BLaER1 (cell line): ENCODE measurements at regions not wholly inside any gene's neighbourhood (a gene's known extent, or its start where the extent isn't known, plus 50 kb on each side); places are given as distances from the start of the nearest gene placed in this dataset.

Experiments used
- H3K27ac ChIP-seq: shearing (Covaris generic); formaldehyde crosslinking; 2 replicates; pipeline ENCODE4 v1.8.1; 2022
- H3K27me3 ChIP-seq: shearing (Covaris generic); formaldehyde crosslinking; 2 replicates; pipeline ENCODE4 v1.8.1; 2022
- H3K36me3 ChIP-seq: shearing (Covaris generic); formaldehyde crosslinking; 2 replicates; pipeline ENCODE4 v1.8.1; 2022
- H3K4me1 ChIP-seq: shearing (Covaris generic); formaldehyde crosslinking; 2 replicates; pipeline ENCODE4 v1.8.1; 2022
- H3K4me2 ChIP-seq: shearing (Covaris generic); formaldehyde crosslinking; 2 replicates; pipeline ENCODE4 v1.8.1; 2022
- H3K4me3 ChIP-seq: shearing (Covaris generic); formaldehyde crosslinking; 2 replicates; pipeline ENCODE4 v1.8.1; 2022
- H3K9ac ChIP-seq: shearing (Covaris generic); formaldehyde crosslinking; 2 replicates; pipeline ENCODE4 v1.8.1; 2022
- H3K9me3 ChIP-seq: shearing (Covaris generic); formaldehyde crosslinking; 2 replicates; pipeline ENCODE4 v1.8.1; 2022
- H4K20me1 ChIP-seq: shearing (Covaris generic); formaldehyde crosslinking; 2 replicates; pipeline ENCODE4 v1.8.1; 2022
- Cebpa-rat ChIP-seq: shearing (Covaris generic); IDR thresholded peaks from 2 replicates; pipeline ENCODE4 v1.8.1; 2022

DNA sequence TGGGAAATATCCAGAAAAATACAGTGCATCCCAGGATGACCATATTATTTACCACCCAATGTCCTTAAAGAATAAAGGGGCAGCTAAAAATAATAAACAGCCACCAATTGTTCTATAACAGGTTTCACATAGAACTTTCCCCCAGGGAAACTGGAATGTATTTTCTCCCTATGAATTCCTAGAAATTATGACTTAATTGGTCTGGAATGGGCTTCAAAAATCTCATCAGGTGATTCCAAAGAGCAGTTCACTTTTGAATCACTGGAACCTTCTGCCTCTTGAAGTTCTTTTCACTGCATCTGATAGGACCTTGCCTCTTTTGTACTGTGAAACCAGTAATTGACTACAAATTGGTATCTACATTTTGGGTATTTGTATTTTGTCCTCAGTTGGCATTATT is 119.3 kb downstream of the ZNF330 start:
- Histone ChIP-seq H3K4me1 (no peaks in the 10 kb centered on the region), H3K9me3 (no peaks in the 10 kb centered on the region), H3K4me2 (no peak overlapping the region), H3K27ac (no peak overlapping the region), H4K20me1 (no peaks in the 10 kb centered on the region), H3K4me3 (no peak overlapping the region), H3K27me3 (no peaks in the 10 kb centered on the region), H3K9ac (no peak overlapping the region), H3K36me3 (no peaks in the 10 kb centered on the region)
- no peak for TF ChIP-seq Cebpa-rat

DNA sequence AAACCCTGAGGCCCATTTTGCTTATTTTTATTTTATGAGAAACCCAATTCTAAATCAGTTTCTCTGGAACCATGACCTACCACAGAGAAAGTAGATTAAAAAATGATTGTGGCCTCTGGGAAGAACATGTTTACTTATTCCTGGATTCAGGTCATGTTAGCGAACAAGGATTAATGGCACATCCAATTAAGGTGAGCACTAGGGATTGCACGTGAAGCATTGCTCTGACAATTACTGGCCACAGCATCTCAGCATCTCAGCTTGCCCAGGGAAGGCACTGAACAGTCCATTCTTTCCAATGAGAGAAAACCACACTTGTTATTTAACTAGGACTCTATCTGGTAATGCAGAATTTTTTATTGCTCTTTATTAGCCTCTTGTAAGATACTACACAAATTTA is 119.8 kb downstream of the ZNF330 start:
- Histone ChIP-seq H3K9ac (no peak overlapping the region), H3K4me2 (no peak overlapping the region), H4K20me1 (no peaks in the 10 kb centered on the region), H3K27ac (no peak overlapping the region), H3K9me3 (no peaks in the 10 kb centered on the region), H3K4me3 (no peak overlapping the region), H3K4me1 (no peaks in the 10 kb centered on the region), H3K27me3 (no peaks in the 10 kb centered on the region), H3K36me3 (no peaks in the 10 kb centered on the region)
- TF ChIP-seq Cebpa-rat: no peak

DNA sequence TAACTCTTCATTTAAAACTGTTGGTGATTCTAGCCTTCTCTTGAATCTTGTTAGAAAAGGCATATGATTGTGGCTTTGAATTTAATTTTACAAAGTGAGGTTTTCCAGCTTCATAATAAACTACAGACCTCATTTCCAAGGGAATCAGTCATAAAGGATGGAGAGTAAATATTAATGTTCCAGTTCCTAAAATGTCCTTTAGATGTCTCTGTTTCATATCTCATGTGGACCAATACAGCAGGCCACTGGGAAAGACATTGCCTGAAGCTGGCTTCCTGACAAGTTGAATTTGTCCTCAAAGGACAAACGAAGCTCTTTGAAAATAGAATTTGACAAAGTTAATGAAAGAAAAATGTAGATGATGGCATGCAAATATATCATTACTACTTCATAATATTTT is 125.4 kb downstream of the ZNF330 start:
- no peaks in the 10 kb centered on the region for H3K36me3 ChIP-seq
- H3K9ac ChIP-seq: no peak overlapping the region
- H3K4me2 ChIP-seq: no peak overlapping the region
- H3K4me3 ChIP-seq: no peak overlapping the region
- H3K4me1 ChIP-seq: no peaks in the 10 kb centered on the region
- H3K27me3 ChIP-seq: no peaks in the 10 kb centered on the region
- H3K9me3 ChIP-seq: no peaks in the 10 kb centered on the region
- no peak overlapping the region for H3K27ac ChIP-seq
- no peaks in the 10 kb centered on the region for H4K20me1 ChIP-seq
- no peak for TF ChIP-seq Cebpa-rat

DNA sequence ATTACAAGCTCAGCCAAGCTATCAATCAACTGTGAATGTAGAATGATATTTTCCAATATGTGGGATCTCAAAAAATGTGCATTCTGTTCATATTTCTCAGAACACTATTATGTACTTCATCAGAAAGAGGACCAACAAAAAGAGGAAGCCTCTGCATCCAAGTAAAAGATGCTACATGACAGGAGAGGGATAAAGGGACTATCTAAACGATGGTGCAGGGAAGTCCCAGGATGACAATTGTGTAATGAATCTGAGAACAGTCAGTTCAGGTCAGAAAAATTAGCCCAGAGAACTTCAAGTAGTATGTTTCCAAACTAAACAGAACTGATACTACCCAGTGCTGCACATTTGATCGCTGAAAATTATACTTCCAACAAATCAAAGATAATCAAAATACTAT is 127.0 kb downstream of the ZNF330 start:
- H3K9ac ChIP-seq: no peak overlapping the region
- no peak overlapping the region for H3K4me3 ChIP-seq
- H4K20me1 ChIP-seq: no peaks in the 10 kb centered on the region
- no peaks in the 10 kb centered on the region for H3K9me3 ChIP-seq
- no peaks in the 10 kb centered on the region for H3K27me3 ChIP-seq
- H3K4me2 ChIP-seq: no peak overlapping the region
- no peak for TF ChIP-seq Cebpa-rat
- no peak overlapping the region for H3K27ac ChIP-seq
- H3K4me1 ChIP-seq: peaks cover 4% of the 10 kb centered on the region; the same call in 1 of the 2 replicates
- H3K36me3 ChIP-seq: no peaks in the 10 kb centered on the region

DNA sequence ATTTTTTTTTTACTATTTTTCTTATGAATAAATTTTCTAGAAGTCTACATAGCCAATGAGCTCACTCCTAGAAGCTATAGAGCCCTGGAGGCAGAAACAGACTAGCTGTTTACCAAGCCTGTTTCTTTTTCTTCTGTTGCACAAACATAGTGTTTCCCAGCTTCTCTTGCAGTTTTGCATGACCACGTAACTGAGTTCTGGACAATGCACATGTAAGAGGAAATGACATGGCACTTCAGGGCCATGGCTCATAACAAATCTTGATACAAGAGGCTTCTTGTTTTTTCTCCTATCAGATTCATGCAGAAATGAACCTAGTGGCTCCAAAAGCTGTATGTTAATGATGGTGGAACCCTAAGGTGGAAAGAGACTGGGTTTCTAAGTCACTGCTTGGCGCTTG is 127.4 kb downstream of the ZNF330 start:
- H3K27ac ChIP-seq: no peak overlapping the region
- H3K9ac ChIP-seq: no peak overlapping the region
- H3K27me3 ChIP-seq: no peaks in the 10 kb centered on the region
- H3K4me3 ChIP-seq: no peak overlapping the region
- H3K9me3 ChIP-seq: no peaks in the 10 kb centered on the region
- peaks cover 8% of the 10 kb centered on the region; the same call in 1 of the 2 replicates for H3K4me1 ChIP-seq
- no peak overlapping the region for H3K4me2 ChIP-seq
- no peaks in the 10 kb centered on the region for H4K20me1 ChIP-seq
- TF ChIP-seq Cebpa-rat: no peak
- no peaks in the 10 kb centered on the region for H3K36me3 ChIP-seq

DNA sequence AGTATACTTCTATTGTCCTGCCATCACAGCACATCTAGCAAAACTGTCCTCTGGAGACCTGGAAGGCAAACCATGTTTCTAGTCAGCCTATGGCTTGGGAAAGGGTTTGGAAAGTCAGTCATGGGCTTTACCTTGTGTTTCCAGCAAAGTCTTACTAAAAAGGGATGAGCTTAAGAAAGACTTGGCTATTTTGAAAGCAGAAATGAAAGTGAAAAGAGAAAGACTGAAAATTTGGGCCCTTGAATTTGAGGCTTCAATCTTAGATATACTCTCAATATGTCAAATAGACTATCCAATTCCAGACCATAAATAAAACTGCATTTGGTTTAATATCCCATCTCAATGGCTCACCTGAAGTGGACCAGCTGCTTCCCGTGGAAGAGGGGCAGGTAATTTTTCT is 127.9 kb downstream of the ZNF330 start:
- no peak overlapping the region for H3K9ac ChIP-seq
- no peaks in the 10 kb centered on the region for H4K20me1 ChIP-seq
- no peaks in the 10 kb centered on the region for H3K27me3 ChIP-seq
- H3K4me2 ChIP-seq: no peak overlapping the region
- H3K36me3 ChIP-seq: no peaks in the 10 kb centered on the region
- TF ChIP-seq Cebpa-rat: no peak
- H3K9me3 ChIP-seq: no peaks in the 10 kb centered on the region
- no peak overlapping the region for H3K27ac ChIP-seq
- H3K4me1 ChIP-seq: peaks cover 8% of the 10 kb centered on the region; the same call in 1 of the 2 replicates
- no peak overlapping the region for H3K4me3 ChIP-seq

DNA sequence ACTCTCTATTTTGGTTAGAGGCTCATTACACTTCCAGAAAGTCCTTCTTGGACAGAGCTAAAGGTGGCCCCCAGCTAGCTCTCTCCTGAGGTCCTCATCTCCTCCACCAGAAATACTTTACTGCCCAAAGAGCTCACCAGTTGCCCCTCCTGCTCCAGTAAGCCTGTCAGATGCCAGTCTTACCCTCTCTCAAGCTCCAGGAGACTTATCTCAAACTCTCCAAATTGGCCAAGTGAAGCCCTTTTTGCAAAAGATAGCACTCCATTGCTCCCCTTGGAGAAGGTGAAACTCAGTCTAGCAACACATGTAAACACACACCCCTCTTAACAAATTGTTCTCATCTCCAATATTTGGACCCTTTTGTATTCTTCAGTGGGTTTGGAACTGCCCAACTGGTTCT is 128.5 kb downstream of the ZNF330 start:
- no peak overlapping the region for H3K27ac ChIP-seq

DNA sequence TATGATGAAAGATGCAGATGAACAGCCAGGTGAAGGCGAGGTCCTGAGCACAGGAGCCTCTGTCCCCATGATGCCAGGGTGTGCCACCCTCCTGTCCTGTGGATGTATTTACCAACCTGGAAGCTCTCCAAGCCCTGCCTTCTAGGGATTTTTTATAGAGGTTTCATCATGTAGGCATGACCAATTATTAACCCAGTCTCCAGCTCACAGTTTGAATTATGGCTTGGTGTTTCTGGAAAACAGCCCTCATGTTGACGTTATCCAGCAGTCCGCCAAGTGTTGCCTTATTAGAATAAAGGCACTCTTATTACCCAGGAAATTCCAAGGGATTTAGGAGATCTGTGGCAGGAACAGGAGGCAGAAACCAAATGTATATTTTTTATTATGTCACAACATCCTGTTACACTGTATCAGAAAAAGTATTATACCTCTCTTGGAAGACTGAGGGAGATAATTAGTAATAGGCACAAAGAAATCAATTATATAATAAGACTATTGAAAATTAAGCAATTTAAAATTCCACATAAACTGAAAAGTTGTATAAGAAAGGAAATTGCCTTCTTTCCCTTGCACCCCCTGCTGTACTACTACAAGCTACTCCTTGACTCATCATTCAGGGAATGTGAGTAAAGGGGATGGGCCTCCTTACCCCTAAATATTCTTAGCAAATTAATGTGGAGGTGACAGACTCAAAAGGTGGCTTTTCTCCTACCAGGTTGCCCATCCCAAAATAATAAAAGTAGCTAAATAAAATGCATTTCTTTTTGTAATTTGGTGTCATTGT is 129.6 kb downstream of the ZNF330 start:
- Histone ChIP-seq H3K4me1 (peaks cover 8% of the 10 kb centered on the region; the same call in 1 of the 2 replicates), H3K9ac (no peak overlapping the region), H4K20me1 (no peaks in the 10 kb centered on the region), H3K4me3 (no peak overlapping the region), H3K9me3 (no peaks in the 10 kb centered on the region), H3K4me2 (no peak overlapping the region), H3K27ac (no peak overlapping the region), H3K27me3 (no peaks in the 10 kb centered on the region), H3K36me3 (no peaks in the 10 kb centered on the region)
- TF ChIP-seq Cebpa-rat: no peak

More for the DNA sequence above, 128.5 kb downstream of the ZNF330 start:
- H3K27me3 ChIP-seq: no peaks in the 10 kb centered on the region
- no peak overlapping the region for H3K4me2 ChIP-seq
- H4K20me1 ChIP-seq: no peaks in the 10 kb centered on the region
- H3K4me1 ChIP-seq: peaks cover 8% of the 10 kb centered on the region; the same call in 1 of the 2 replicates
- no peak for TF ChIP-seq Cebpa-rat
- H3K4me3 ChIP-seq: no peak overlapping the region
- H3K9me3 ChIP-seq: no peaks in the 10 kb centered on the region
- no peaks in the 10 kb centered on the region for H3K36me3 ChIP-seq
- H3K9ac ChIP-seq: no peak overlapping the region

DNA sequence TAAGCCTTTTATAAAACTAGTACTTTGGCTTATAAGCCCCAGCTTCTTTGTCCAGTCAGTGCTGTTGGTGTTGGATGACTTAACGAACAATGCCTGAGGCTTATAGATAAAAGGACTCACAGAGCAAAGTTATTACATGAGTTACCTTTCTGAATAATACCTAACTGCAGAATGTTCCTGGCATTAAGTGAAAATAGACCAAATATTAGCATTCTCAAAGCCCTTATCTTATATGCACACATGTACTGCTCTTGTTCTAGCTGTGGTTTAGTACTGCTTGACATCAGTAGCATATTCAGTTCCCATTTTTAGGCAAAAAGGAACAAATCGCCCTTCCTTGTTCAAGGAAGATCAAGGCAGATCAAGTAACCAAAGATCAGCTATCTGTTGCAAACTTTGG is 131.6 kb downstream of the ZNF330 start:
- Histone ChIP-seq H3K27ac (no peak overlapping the region), H4K20me1 (no peaks in the 10 kb centered on the region), H3K4me1 (peaks cover 8% of the 10 kb centered on the region; the same call in 1 of the 2 replicates), H3K9ac (no peak overlapping the region), H3K9me3 (no peaks in the 10 kb centered on the region), H3K27me3 (no peaks in the 10 kb centered on the region), H3K36me3 (no peaks in the 10 kb centered on the region), H3K4me2 (no peak overlapping the region), H3K4me3 (no peak overlapping the region)
- TF ChIP-seq Cebpa-rat: no peak

DNA sequence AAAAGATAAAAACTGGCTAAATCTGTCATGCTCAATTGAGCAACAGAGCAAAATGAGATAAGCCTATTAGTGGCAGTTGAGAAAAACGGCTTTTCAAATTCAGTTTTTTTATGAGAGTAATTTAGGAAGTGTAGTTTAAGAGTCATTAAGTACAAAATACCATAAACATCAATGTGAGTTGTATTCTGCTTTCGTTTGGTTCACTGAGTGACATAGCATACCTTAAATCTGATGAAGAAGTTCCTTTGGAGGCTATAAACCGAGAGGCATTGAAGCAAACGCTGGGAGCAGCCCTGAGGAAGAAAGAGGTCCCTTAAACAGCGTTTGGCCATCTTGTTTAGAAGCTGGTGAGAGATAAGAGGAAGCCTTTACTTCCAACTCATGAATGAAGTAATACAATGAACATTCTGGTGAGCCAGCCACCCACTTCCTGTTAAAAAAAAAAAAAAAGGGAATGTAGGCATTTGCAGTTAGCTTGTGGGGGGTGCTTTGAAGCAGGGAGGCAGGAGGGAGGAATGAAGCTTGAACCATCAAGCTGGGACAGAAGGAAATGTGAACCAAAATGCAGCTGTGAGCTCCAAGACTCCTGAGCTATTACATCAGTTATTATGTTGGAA is 132.3 kb downstream of the ZNF330 start:
- no peaks in the 10 kb centered on the region for H3K9me3 ChIP-seq
- no peak overlapping the region for H3K9ac ChIP-seq
- no peak overlapping the region for H3K27ac ChIP-seq
- no peak for TF ChIP-seq Cebpa-rat
- H3K36me3 ChIP-seq: no peaks in the 10 kb centered on the region
- no peak overlapping the region for H3K4me2 ChIP-seq
- H4K20me1 ChIP-seq: no peaks in the 10 kb centered on the region
- no peaks in the 10 kb centered on the region for H3K27me3 ChIP-seq
- no peak overlapping the region for H3K4me3 ChIP-seq
- H3K4me1 ChIP-seq: peaks cover 8% of the 10 kb centered on the region; the same call in 1 of the 2 replicates
